K562 (cell line): ENCODE measurements at regions not wholly inside any gene's neighbourhood (a gene's known extent, or its start where the extent isn't known, plus 50 kb on each side); places are given as distances from the start of the nearest gene placed in this dataset.

Source experiments
- ATAC-seq: fragments of 200-7000 bp; cut with Tn5 transposase; 3 replicates; pipeline ENCODE4 v1.9.1; 2020; ENCODE audit warnings: moderate library complexity
- BruUV-seq: library from RNA; stranded (reverse); fragments of 400-500 nt; replicated peaks from 2 replicates; lab custom pipeline; 2021; lab: Mats Ljungman, UMichigan
- CTCF ChIA-PET: fragments of 300-600 bp; formaldehyde crosslinking; extraction: SDS; loops from one replicate; lab custom pipeline; 2021; ENCODE audit warnings: low intra/inter-chr PET ratio; lab: Yijun Ruan, JAX
- POLR2A ChIA-PET: fragments of 300-600, 350-650 bp; sonication (Branson Sonifier 250); formaldehyde crosslinking; extraction: SDS; loops from one replicate; lab custom pipeline; 2021; ENCODE audit warnings: antibody characterized with exemption, inconsistent platforms; lab: Yijun Ruan, JAX
- DNase-seq, 4 experiments: peaks; one replicate each; pipeline versions ENCODE4 v3.0.0 to v3.0.0-alpha.2; 2011 to 2018; ENCODE audit warnings: low spot score in 3 of 4, mixed read lengths in 3 of 4; ENCODE audit errors: extremely low read depth in 1 of 4
- FAIRE-seq: peaks from 2 replicates; lab custom pipeline; 2011; peaks lifted over from hg19 to GRCh38; lab: Jason Lieb, UNC
- H2AFZ ChIP-seq: 2 replicates; pipeline ENCODE4 v1.6.0; 2011; ENCODE audit warnings: low read depth, low read length, control low read depth, inconsistent platforms
- H3K27ac ChIP-seq: fragments of 200-600 bp; 3 replicates; pipeline ENCODE4 v1.8.0; 2011; ENCODE audit warnings: low read depth, mild to moderate bottlenecking, control low read depth, inconsistent platforms, low read length, moderate library complexity, mixed read lengths; ENCODE audit errors: extremely low read depth
- H3K27me3 ChIP-seq, 2 experiments: fragments of 300-600 bp in 1 of 2; 2 replicates in 1 of 2; 3 replicates in 1 of 2; pipeline versions ENCODE4 v1.6.0 to v1.8.0; 2011; ENCODE audit warnings: inconsistent platforms in 2 of 2, low read length in 2 of 2, mild to moderate bottlenecking in 1 of 2, mixed read lengths in 1 of 2, moderate library complexity in 1 of 2; ENCODE audit not compliant: control insufficient read depth in 2 of 2, insufficient read depth in 2 of 2
- H3K36me3 ChIP-seq: fragments of 300-600 bp; 3 replicates; pipeline ENCODE4 v1.8.0; 2011; ENCODE audit warnings: mild to moderate bottlenecking, low read length, inconsistent platforms; ENCODE audit not compliant: control insufficient read depth, insufficient read depth
- H3K4me1 ChIP-seq, 2 experiments: fragments of 200-600 bp in 1 of 2; replicated peaks in 1 of 2; 2 replicates in 1 of 2; 3 replicates in 1 of 2; pipeline versions ENCODE4 v1.5.1 to v1.8.0; 2011; ENCODE audit warnings: inconsistent platforms in 2 of 2, low read length in 2 of 2, mild to moderate bottlenecking in 1 of 2, mixed read lengths in 1 of 2, moderate library complexity in 1 of 2; ENCODE audit not compliant: control insufficient read depth in 2 of 2, insufficient read depth in 2 of 2
- H3K4me2 ChIP-seq: 2 replicates; pipeline ENCODE4 v1.6.1; 2011; ENCODE audit warnings: low read length, control low read depth, inconsistent platforms, mixed read lengths; ENCODE audit not compliant: insufficient read depth
- H3K4me3 ChIP-seq: fragments of 200-600 bp; sonication (generic), shearing (Covaris generic); 2 replicates; pipeline ENCODE4 v1.5.1; 2016; ENCODE audit warnings: control low read depth, inconsistent platforms
- H3K79me2 ChIP-seq: fragments of 200-600 bp; 3 replicates; pipeline ENCODE4 v1.8.0; 2011; ENCODE audit warnings: low read length, inconsistent platforms; ENCODE audit not compliant: control insufficient read depth, insufficient read depth
- H3K9ac ChIP-seq, 2 experiments: 2 replicates each; pipeline versions ENCODE4 v1.6.0 to v1.6.1; 2011; ENCODE audit warnings: low read depth in 2 of 2, low read length in 2 of 2, control low read depth in 1 of 2, inconsistent platforms in 1 of 2, mild to moderate bottlenecking in 1 of 2, mixed read lengths in 1 of 2; ENCODE audit not compliant: insufficient read depth in 1 of 2
- H3K9me1 ChIP-seq: one replicate; pipeline ENCODE4 v1.6.0; 2011; ENCODE audit warnings: inconsistent platforms, mild to moderate bottlenecking, low read length, moderate library complexity; ENCODE audit not compliant: control insufficient read depth, insufficient read depth
- H3K9me3 ChIP-seq: replicated peaks from 2 replicates; pipeline ENCODE4 v1.5.1; 2011; ENCODE audit warnings: low read depth, low read length, inconsistent platforms; ENCODE audit not compliant: control insufficient read depth, insufficient read depth
- H4K20me1 ChIP-seq: replicated peaks from 2 replicates; pipeline ENCODE4 v1.6.1; 2011; ENCODE audit warnings: low read length, inconsistent platforms, mixed read lengths; ENCODE audit not compliant: control insufficient read depth, insufficient read depth
- CBX1 ChIP-seq: sonication (generic); IDR thresholded peaks from 2 replicates; pipeline ENCODE4 v1.6.1; 2016; ENCODE audit warnings: antibody characterized with exemption, low read depth, mild to moderate bottlenecking
- FOXK2 ChIP-seq, 2 experiments: fragments of 450-650 bp; IDR thresholded peaks in 1 of 2; conservative IDR thresholded peaks in 1 of 2; 2 replicates each; pipeline ENCODE4 v1.6.1; 2016; ENCODE audit warnings: low read depth in 2 of 2, mild to moderate bottlenecking in 1 of 2
- HSF4 ChIP-seq: fragments of 250-450 bp; sonication (Bioruptor Pico); IDR thresholded peaks from 2 replicates; pipeline ENCODE4 v2.1.2; 2022; ENCODE audit warnings: mild to moderate bottlenecking, moderate library complexity, borderline replicate concordance
- LEF1 ChIP-seq: fragments of 450-650 bp; IDR thresholded peaks from 2 replicates; pipeline ENCODE4 v1.6.1; 2016; ENCODE audit warnings: mild to moderate bottlenecking
- MLLT1 ChIP-seq, 2 experiments: fragments of 450-650 bp; IDR thresholded peaks; 2 replicates each; pipeline ENCODE4 v1.6.1; 2016
- NBN ChIP-seq: fragments of 450-650 bp; IDR thresholded peaks from 2 replicates; pipeline ENCODE4 v1.6.1; 2016; ENCODE audit warnings: low read depth, mild to moderate bottlenecking
- PHF8 ChIP-seq: fragments of 200-600 bp; sonication (generic); IDR thresholded peaks from 2 replicates; pipeline ENCODE4 v1.6.1; 2012; ENCODE audit warnings: mixed run types, mild to moderate bottlenecking, inconsistent platforms, low read length, moderate library complexity, borderline replicate concordance
- SRSF7 ChIP-seq: fragments of 200-400 bp; formaldehyde crosslinking; optimal IDR thresholded peaks from 2 replicates; pipeline ENCODE3; 2017; ENCODE audit warnings: mild to moderate bottlenecking, low read depth, low read length
- STAG1 ChIP-seq: sonication (generic); formaldehyde crosslinking; IDR thresholded peaks from 2 replicates; pipeline ENCODE4 v1.5.0; 2020; ENCODE audit warnings: missing genetic modification reagents, borderline replicate concordance
- TEAD1 ChIP-seq, 2 experiments: fragments of 450-650 bp in 1 of 2; sonication (generic) in 1 of 2; formaldehyde crosslinking; IDR thresholded peaks; 2 replicates each; pipeline versions ENCODE4 v1.4.0 to v1.8.0; 2020 to 2022; ENCODE audit warnings: mild to moderate bottlenecking in 2 of 2, missing genetic modification reagents in 1 of 2
- TEAD2 ChIP-seq: fragments of 450-650 bp; IDR thresholded peaks from 2 replicates; pipeline ENCODE4 v1.6.1; 2016; ENCODE audit warnings: missing genetic modification characterization, control low read depth, missing compliant biosample characterization
- THRAP3 ChIP-seq: fragments of 450-650 bp; IDR thresholded peaks from 2 replicates; pipeline ENCODE4 v1.6.1; 2016; ENCODE audit warnings: mild to moderate bottlenecking, inconsistent platforms, borderline replicate concordance
- U2AF1 ChIP-seq: fragments of 200-400 bp; formaldehyde crosslinking; optimal IDR thresholded peaks from 2 replicates; pipeline ENCODE3; 2017; ENCODE audit warnings: mild to moderate bottlenecking, low read depth, low read length, moderate library complexity
- WHSC1 ChIP-seq: IDR thresholded peaks from one replicate; pipeline ENCODE4 v1.6.1; 2012; ENCODE audit warnings: low read length, control low read depth, inconsistent platforms
- ZBTB17 ChIP-seq: fragments of 450-650 bp; formaldehyde crosslinking; IDR thresholded peaks from 2 replicates; pipeline ENCODE4 v1.4.0; 2020; ENCODE audit warnings: mild to moderate bottlenecking
- ZNF134 ChIP-seq: fragments of 250-450 bp; sonication (Bioruptor Pico); conservative IDR thresholded peaks from 2 replicates; pipeline ENCODE4 v1.4.0; 2020
- ZNF507 ChIP-seq: conservative IDR thresholded peaks from 2 replicates; pipeline ENCODE4 v1.6.1; 2017; ENCODE audit warnings: missing genetic modification characterization, missing compliant biosample characterization
- ZNF57 ChIP-seq: fragments of 450-650 bp; formaldehyde crosslinking; IDR thresholded peaks from 2 replicates; pipeline ENCODE4 v1.4.0; 2020; ENCODE audit warnings: mild to moderate bottlenecking, moderate library complexity
- WGBS: fragments of 100-300 bp; shearing (Covaris generic); methylation state at CpG from one replicate; pipeline ENCODE4 v1.1.6; 2016; ENCODE audit warnings: low coverage, mixed read lengths; ENCODE audit not compliant: insufficient coverage; ENCODE audit errors: missing lambda C conversion rate; 5-methylcytosine and 5-hydroxymethylcytosine counted together
- in situ Hi-C: fragments of 300-500 bp; cut with MboI; formaldehyde crosslinking; loops from 4 replicates; pipeline ENCODE4 v1.15.0; 2018; ENCODE audit warnings: inconsistent platforms, mixed read lengths
- intact Hi-C: fragments of 100-400 bp; cut with micrococcal nuclease; formaldehyde crosslinking; loops from 2 replicates; pipeline ENCODE4 v1.14.2; 2022
- TF ChIP-seq, protein P1 (sequence below): IDR thresholded peaks from 2 replicates; pipeline ENCODE4 v1.6.1; 2012; ENCODE audit warnings: low read depth, low read length, improper control_type of control experiment, borderline replicate concordance

DNA sequence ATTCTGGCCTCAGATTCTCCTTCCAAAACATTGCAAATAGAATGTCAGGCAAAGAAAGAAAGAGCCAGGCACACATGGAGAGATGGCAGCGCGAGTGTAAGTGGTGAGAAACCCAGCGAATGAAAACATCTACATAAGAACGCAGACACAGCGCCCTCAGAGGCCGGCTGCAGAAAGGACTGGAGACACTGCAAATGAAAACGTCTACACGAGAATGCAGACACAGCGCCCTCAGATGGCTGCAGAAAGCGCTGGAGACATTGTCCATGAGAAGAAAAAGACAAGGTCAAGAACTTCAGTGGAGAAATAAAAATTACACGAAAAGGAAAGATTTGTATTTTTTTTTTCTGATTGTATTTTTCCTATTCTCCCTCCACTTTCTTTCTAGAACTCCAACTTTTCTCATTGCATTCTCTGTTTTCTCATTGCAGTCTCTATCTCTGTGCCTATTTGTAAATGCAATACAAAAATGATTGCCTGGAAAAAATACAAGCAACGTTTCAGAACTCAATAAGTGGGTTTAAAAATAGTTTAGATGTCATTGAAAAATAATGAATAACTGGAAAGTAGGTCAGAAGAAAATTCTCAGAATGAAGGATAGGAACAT is 117.9 kb upstream of the LPCAT1 start:
- BruUV-seq, result no TSS peak
- peak overlapping the region; percentile 25; the same call in 1 of the 2 replicates for H3K4me2 ChIP-seq
- peaks cover 0 to 41% of the 10 kb centered on the region in 2 experiments; a peak in 2 of 5 replicates for H3K4me1 ChIP-seq
- ChIA-PET POLR2A (no interaction called here), CTCF (interaction anchor here (0.6 to 1.7 kb wide), 12 partner anchors 152 to 1453 kb away, joined by 3 to 17 read pairs (median 3); no protein-coding TSS in a partner anchor)
- H3K4me3 ChIP-seq, result no peak overlapping the region
- H3K9me1 ChIP-seq, result no peaks in the 10 kb centered on the region
- FAIRE-seq, result peak; percentile 94
- H4K20me1 ChIP-seq, result 0 out of 2 replicates have a peak, but pooled peaks cover 4% of the 10 kb centered on the region
- ATAC-seq, result peak; percentile 91
- WGBS, result 3% methylated on average over 12 of the region's 12 CpGs
- H2AFZ ChIP-seq, result no peak overlapping the region
- H3K9me3 ChIP-seq, result no peaks in the 10 kb centered on the region
- H3K27ac ChIP-seq, result no peak overlapping the region
- intact Hi-C loops (loop anchor here (1.0 to 10.0 kb wide), 2 partner anchors 162 to 257 kb away; no protein-coding TSS in a partner anchor), in situ Hi-C loops (loop anchor here (5.0 to 25.0 kb wide), 3 partner anchors 154 to 704 kb away; no protein-coding TSS in a partner anchor)
- H3K9ac ChIP-seq, result no peak overlapping the region
- H3K36me3 ChIP-seq, result no peaks in the 10 kb centered on the region
- no peaks in the 10 kb centered on the region for H3K79me2 ChIP-seq
- peaks cover 31 to 71% of the 10 kb centered on the region in 2 experiments for H3K27me3 ChIP-seq
- peak; percentile 81 to 94 (median 86) for DNase-seq
- peak; percentile 49; the same call in 1 of the 2 replicates for TF ChIP-seq NBN
- no peak for TF ChIP-seq HSF4 (CRISPR knock-in tag)
- no peak for TF ChIP-seq ZNF507 (tag)
- TF ChIP-seq PHF8, result no peak
- no peak for TF ChIP-seq U2AF1
- TF ChIP-seq, protein P1, sequence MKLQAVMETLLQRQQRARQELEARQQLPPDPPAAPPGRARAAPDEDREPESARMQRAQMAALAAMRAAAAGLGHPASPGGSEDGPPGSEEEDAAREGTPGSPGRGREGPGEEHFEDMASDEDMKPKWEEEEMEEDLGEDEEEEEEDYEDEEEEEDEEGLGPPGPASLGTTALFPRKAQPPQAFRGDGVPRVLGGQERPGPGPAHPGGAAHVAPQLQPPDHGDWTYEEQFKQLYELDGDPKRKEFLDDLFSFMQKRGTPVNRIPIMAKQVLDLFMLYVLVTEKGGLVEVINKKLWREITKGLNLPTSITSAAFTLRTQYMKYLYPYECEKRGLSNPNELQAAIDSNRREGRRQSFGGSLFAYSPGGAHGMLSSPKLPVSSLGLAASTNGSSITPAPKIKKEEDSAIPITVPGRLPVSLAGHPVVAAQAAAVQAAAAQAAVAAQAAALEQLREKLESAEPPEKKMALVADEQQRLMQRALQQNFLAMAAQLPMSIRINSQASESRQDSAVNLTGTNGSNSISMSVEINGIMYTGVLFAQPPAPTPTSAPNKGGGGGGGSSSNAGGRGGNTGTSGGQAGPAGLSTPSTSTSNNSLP, result no peak
- no peak for TF ChIP-seq ZNF57
- TF ChIP-seq TEAD2 (tag), result peak; percentile 52; the same call in 1 of the 2 replicates
- TF ChIP-seq FOXK2 (conservative IDR thresholded peaks at IDR 0.05 in 1 of 2, IDR thresholded peaks at IDR 0.05 in 1 of 2; ENCODE audit: low read depth in 2 of 2), result peak; percentile 66 to 71
- no peak for TF ChIP-seq ZBTB17
- peak in 1 of 2 experiments; percentile 86; a peak in 1 of 4 replicates for TF ChIP-seq MLLT1 (IDR thresholded peaks at IDR 0.05)
- TF ChIP-seq LEF1, result peak; percentile 12; the same call in 1 of the 2 replicates
- no peak for TF ChIP-seq THRAP3
- TF ChIP-seq STAG1 (CRISPR knock-in tag), result peak; percentile 68; the same call in 1 of the 2 replicates
- no peak for TF ChIP-seq CBX1
- no peak for TF ChIP-seq SRSF7
- peak; percentile 15 to 78; a peak in 1 of 4 replicates for TF ChIP-seq TEAD1 (CRISPR knock-in tag; IDR thresholded peaks at IDR 0.05)
- TF ChIP-seq WHSC1, result no peak
- no peak for TF ChIP-seq ZNF134 (CRISPR knock-in tag)
